ENCODE measurements at regions not wholly inside any gene's neighbourhood (a gene's known extent, or its start where the extent isn't known, plus 50 kb on each side); places are given as distances from the start of the nearest gene placed in this dataset.

- Mint-ChIP-seq H3K27me3 (ENCODE audit: low read depth, poor library complexity) (peaks cover 80% of the 10 kb centered on the region), H3K4me3 (no peak overlapping the region), H3K9me3 (no peaks in the 10 kb centered on the region), H3K4me1 (peaks cover 22% of the 10 kb centered on the region), H3K36me3 (ENCODE audit: low read depth) (no peaks in the 10 kb centered on the region), H3K27ac (no peak overlapping the region)
- no peak for DNase-seq
- no peak for TF ChIP-seq CTCF (IDR thresholded peaks at IDR 0.05)
Observed at GRCh38 chr11:19508165-19508564, 204.5 kb upstream of the NAV2 start.

GRCh38 chr11:19506816-19507486, 205.7 kb upstream of the NAV2 start:
- no peak for TF ChIP-seq CTCF (IDR thresholded peaks at IDR 0.05)
- H3K36me3 Mint-ChIP-seq (ENCODE audit: low read depth) = no peaks in the 10 kb centered on the region
- DNase-seq = no peak
- peaks cover 80% of the 10 kb centered on the region for H3K27me3 Mint-ChIP-seq (ENCODE audit: low read depth, poor library complexity)
- H3K4me1 Mint-ChIP-seq = peaks cover 18% of the 10 kb centered on the region
- H3K4me3 Mint-ChIP-seq = no peak overlapping the region
- H3K9me3 Mint-ChIP-seq = no peaks in the 10 kb centered on the region
- H3K27ac Mint-ChIP-seq = no peak overlapping the region

GRCh38 chr11:19502691-19503253, 209.9 kb upstream of the NAV2 start:
- DNase-seq = no peak
- Mint-ChIP-seq H3K4me1 (no peaks in the 10 kb centered on the region), H3K27ac (no peak overlapping the region), H3K36me3 (ENCODE audit: low read depth) (no peaks in the 10 kb centered on the region), H3K4me3 (no peak overlapping the region), H3K9me3 (no peaks in the 10 kb centered on the region), H3K27me3 (ENCODE audit: low read depth, poor library complexity) (peaks cover 47% of the 10 kb centered on the region)
- TF ChIP-seq CTCF (IDR thresholded peaks at IDR 0.05) = no peak

GRCh38 chr11:19501631-19502030, 211.0 kb upstream of the NAV2 start:
- peaks cover 49% of the 10 kb centered on the region for H3K27me3 Mint-ChIP-seq (ENCODE audit: low read depth, poor library complexity)
- no peak for TF ChIP-seq CTCF (IDR thresholded peaks at IDR 0.05)
- no peak for DNase-seq
- H3K9me3 Mint-ChIP-seq = no peaks in the 10 kb centered on the region
- no peak overlapping the region for H3K4me3 Mint-ChIP-seq
- H3K4me1 Mint-ChIP-seq = peaks cover 7% of the 10 kb centered on the region
- H3K36me3 Mint-ChIP-seq (ENCODE audit: low read depth) = no peaks in the 10 kb centered on the region
- H3K27ac Mint-ChIP-seq = no peak overlapping the region

GRCh38 chr11:19499999-19500398, 212.6 kb upstream of the NAV2 start:
- TF ChIP-seq CTCF (IDR thresholded peaks at IDR 0.05) = no peak
- Mint-ChIP-seq H3K9me3 (no peaks in the 10 kb centered on the region), H3K27ac (no peak overlapping the region), H3K36me3 (ENCODE audit: low read depth) (peaks cover 3% of the 10 kb centered on the region), H3K27me3 (ENCODE audit: low read depth, poor library complexity) (peaks cover 43% of the 10 kb centered on the region), H3K4me3 (no peak overlapping the region), H3K4me1 (peaks cover 11% of the 10 kb centered on the region)
- DNase-seq = no peak

All from nephron progenitor cell (in vitro differentiated cells).